Daoy (cell line): ENCODE measurements at regions not wholly inside any gene's neighbourhood (a gene's known extent, or its start where the extent isn't known, plus 50 kb on each side); places are given as distances from the start of the nearest gene placed in this dataset.
"Not testable (repeated sequence)": the region's sequence is repeated elsewhere in the genome, so short reads cannot be mapped to it uniquely, and the experiment has no call there.

Experiments
- DNase-seq: peaks from one replicate; pipeline ENCODE4 v3.0.0-alpha.2; 2015; ENCODE audit warnings: low read depth

DNA sequence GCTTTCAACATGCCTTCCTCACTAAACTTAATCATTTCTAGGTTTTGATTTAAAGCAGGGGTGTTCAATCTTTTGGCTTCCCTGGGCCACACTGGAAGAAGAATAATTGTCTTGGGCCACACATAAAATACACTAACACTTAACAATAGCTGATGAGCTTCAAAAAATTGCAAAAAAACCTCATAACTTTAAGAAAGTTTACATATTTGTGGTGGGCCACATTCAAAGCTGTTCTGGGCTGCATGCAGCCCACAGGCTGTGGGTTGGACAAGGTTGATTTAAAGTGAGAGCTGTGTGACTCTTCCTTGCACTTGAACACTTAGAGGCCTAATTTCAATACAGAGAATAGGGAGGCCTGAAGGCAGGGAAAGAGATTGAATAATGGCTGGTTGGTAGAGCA is 598.3 kb downstream of the EFNA5 start:
- DNase-seq = no peak

DNA sequence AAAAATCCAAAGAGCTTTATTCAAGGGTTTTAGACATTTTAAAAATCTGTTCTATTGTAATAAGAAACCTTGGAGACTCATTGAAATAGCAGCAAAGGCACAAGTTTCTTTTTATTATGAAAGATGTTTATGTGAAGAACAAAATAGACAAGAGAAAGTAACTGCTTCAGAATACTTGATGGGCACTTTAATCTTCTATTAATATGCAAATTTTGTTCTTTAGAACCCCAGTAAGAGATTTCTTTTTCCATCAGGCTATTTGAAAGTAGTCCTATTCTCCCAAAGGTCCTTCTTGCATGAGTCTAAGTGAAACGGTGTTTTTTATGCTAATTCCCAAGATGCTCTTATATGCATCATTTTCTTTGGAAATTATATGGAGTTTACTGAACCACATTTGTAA is 602.0 kb downstream of the EFNA5 start:
- DNase-seq = no peak

DNA sequence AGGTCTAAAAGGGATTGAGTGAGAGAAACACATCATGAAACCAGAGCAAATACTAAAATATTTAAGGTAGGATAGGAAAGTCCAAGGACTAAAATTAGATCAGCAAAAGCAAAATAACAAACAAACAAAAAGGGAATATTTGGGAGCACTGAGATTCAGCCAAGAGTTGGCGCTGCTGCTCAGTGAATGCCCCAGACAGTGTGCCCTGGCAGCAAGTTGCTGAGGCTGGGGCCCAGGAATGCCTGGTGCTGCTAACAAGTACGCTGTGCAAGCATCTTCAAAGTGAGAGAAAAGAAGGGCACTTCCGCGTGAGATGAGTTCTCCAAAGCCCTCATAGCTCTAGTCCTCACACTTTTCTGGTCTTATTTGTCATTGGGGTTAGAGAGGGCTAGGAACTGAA is 603.3 kb downstream of the EFNA5 start:
- no peak for DNase-seq

- DNase-seq = no peak
Measured at GRCh38 chr5:107063511-107063910, 607.2 kb downstream of the EFNA5 start.

- DNase-seq = no peak
Measured at GRCh38 chr5:107058803-107059202, 611.9 kb downstream of the EFNA5 start.

GRCh38 chr5:107058235-107058634 is 612.5 kb downstream of the EFNA5 start:
- DNase-seq = no peak

GRCh38 chr5:107056278-107056677 is 614.5 kb downstream of the EFNA5 start:
- no peak for DNase-seq

DNA sequence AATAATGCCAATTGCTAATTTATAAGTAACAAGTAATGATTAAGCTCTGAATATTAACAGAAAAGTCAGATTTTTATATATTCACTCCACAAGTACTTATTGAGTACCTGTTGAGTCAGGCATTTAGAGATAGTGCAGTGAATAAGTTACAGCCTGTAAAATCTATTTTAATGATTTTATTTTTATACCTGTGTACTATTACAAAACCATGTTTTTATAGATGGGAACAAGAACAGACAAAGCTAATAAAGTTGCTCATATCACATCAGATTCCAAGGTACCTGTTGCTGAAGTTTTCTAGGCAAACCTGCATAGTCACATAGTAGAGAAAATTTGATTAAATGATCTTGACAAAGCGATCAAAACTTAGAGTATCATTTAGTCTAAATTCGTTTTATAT is 623.7 kb downstream of the EFNA5 start:
- DNase-seq = no peak

DNA sequence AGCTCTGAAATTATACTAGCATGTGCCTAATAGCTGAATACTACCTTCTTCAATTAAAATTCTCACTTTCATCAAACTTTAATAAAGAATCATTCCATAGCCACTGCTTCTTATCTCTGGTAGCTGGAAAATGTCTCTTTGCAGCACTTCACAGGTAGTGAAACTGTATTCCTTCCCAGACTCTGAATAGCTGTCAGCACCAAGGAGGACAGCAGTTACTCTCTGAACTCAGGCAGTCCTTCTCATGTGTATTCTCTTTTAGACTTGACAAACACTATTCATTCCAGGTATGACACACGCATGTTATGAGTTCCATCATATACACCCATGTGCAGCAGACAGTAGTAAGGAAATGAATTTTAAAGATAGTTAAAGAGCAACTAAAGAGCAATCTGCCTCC is 627.1 kb downstream of the EFNA5 start:
- DNase-seq = no peak

GRCh38 chr5:107040907-107041306 is 629.8 kb downstream of the EFNA5 start:
- DNase-seq = no peak

GRCh38 chr5:107032629-107033028 is 638.1 kb downstream of the EFNA5 start:
- DNase-seq = no peak

GRCh38 chr5:107028938-107029337 is 641.8 kb downstream of the EFNA5 start:
- DNase-seq = no peak

DNA sequence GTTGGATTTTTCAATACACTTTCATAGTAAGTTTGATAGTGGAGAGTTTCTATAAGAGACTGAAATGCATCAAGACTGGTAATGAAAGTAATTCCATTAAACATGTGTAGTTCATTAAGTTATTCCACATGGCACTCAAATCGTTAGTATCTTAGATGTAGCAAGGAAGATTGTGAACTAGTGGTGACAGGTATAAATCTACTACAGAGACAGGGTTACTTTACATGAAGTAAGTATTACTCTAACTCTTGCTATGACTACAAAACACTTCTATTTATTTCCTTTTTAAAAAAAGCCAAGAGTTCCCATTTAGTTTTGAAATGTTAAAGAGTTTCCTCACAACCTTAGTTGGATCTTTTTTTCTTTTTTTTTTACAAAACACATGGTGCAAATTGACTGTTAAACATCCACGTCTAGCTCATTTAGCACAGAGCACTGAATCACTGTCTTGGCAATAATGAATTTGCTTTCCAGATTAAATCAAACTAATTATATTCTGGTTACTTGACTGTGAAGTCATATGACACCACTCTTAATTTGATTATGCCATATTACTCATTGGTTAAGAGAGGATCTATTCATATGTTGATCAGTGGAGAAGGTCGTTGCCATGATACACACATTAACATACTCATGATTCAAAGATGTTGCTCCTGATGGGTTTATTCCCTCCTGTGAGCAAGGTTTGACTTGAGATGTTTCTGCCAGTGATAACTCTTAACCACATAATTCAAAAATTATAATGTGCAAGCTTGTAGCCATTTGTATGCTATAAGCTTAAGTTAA is 644.8 kb downstream of the EFNA5 start:
- no peak for DNase-seq

DNA sequence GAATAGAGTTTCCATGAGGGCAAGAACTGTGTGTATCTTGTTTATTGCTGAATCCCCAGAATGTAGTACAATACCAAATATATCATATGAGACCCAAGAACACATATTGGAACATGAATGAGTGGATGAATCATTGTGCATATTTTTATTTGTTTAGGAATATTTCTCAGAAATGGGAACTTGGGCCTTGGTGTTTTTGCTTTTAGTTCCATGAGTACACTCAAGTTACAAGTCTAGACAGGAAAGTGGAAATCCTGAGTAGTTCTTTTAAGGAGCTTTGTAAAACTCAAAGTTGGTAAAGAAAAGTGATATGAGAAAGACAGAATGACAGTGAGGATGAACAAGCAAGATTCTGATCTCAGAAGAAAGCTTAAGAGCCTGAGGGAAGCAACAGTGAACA is 647.0 kb downstream of the EFNA5 start:
- no peak for DNase-seq

DNA sequence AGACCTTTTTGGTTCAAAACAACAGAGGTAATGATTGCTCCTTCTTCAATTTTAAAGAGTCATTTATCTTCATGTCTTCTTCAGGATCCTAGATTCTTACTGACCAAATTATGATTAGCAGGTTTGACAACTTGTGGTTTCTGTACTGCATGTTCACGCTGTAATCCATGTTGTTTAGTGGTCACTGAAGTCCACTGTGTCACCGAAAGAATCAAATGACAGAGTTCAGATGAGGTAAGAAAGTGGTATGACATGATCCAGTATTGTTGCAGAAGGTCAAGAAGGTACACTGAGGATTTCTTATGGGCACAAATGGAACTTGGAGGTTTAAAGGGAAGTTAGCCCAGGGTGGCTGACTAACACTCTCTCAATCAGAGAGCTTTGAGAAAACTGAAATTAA is 649.2 kb downstream of the EFNA5 start:
- no peak for DNase-seq

DNA sequence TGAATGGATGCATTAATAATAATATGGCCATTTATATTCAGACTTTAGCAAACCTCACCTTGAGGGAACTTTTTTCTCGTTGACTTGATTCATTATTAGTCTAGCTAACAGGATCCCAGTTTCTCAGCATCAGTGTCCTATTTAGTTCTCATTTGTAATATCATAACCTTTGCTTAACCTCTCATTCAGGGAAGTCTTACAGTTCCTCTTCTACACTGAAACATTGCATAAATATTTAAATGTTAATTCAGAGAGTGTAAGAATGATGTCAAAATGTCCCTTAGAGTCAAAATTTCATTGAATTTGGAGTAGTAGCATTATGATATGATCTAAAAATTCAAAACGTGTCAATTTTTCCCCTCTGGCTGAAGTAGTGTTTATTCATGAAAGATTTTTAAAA is 650.1 kb downstream of the EFNA5 start:
- DNase-seq = no peak

GRCh38 chr5:107017616-107018015 is 653.1 kb downstream of the EFNA5 start:
- DNase-seq = no peak

DNA sequence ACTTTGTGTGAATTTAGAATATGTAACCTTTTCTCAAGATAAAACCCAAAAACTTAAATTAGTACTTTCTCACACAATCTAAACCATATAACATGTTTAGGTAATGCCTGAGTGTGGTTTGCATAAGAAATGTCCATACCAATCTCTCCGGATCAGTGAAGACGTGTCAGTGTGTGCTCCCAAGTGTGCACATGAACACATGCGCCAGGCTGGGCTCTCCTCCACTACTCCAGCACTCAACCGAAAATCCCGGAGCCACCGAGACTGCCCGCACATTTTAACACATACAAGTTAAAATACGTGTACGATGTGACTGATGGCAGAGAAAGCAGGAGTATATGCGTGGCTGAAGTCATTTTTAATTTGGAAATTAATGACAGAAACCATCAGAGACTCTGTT is 658.4 kb downstream of the EFNA5 start:
- no peak for DNase-seq

DNA sequence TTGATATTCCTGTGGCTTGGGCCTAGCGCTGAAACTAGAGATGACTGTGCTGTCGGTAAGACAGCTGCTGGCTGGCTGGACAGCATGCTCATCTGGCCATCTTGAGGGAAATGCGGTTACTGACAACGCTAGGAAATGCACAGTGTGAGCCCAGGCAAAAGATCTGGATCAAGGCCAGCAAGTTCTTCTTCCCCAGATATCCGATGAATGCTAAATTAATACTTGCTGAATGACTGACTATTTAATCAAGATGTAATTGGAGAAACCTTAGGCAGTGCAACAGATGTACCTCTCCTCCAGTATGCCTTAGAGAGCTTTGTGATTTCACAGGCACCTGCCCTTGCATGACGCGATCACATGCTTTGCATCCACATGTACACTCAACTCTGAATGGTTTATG is 659.1 kb downstream of the EFNA5 start:
- peak; percentile 6 for DNase-seq

DNA sequence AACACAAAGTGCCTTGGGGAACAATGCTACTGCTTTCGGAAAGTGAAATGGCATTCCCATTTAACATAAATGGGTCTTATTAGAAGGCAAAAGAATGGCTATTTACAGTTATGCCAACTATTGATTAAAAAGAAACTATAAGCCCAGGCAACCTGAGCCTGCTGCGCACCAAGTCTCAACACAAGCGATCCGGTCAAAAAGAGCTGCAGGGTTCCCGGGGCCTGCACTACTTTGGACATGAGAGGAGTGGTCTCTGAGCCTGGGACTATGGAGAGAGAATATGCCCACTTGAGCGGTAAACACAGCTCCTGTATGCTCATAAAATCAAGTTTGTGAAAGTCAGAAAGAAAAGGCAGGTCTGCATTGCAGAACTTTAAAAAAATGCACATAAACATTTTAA is 660.7 kb downstream of the EFNA5 start:
- no peak for DNase-seq

DNA sequence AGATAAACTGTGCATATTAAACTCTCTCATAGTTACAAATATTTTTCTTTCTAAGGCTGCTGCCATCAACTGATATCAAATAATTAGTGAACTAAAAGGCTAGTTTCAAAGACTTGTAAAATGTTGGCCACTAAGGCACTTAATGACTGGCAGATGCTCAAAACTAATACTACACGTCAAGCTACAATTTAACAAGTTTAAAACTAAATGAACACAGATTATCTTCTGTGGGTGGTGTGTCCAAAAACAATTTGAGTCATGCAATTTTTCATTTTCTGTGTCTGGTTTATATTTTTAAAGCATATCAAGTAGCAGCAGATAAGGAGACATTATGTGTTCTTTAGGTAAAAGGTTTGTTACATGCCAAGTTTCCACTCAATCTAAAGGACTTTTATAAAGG is 665.1 kb downstream of the EFNA5 start:
- no peak for DNase-seq

- no peak for DNase-seq
Measured at GRCh38 chr5:107005161-107005560, 665.6 kb downstream of the EFNA5 start.

GRCh38 chr5:107002115-107002514 is 668.6 kb downstream of the EFNA5 start:
- no peak for DNase-seq

GRCh38 chr5:106999506-106999905 is 671.2 kb downstream of the EFNA5 start:
- not testable (repeated sequence) for DNase-seq
